K562 (cell line): ENCODE measurements at regions not wholly inside any gene's neighbourhood (a gene's known extent, or its start where the extent isn't known, plus 50 kb on each side); places are given as distances from the start of the nearest gene placed in this dataset.

Experiments used
- ATAC-seq: fragments of 200-7000 bp; cut with Tn5 transposase; 3 replicates; pipeline ENCODE4 v1.9.1; 2020; ENCODE audit warnings: moderate library complexity
- BruUV-seq: library from RNA; stranded (reverse); fragments of 400-500 nt; replicated peaks from 2 replicates; lab custom pipeline; 2021; lab: Mats Ljungman, UMichigan
- CTCF ChIA-PET: fragments of 300-600 bp; formaldehyde crosslinking; extraction: SDS; loops from one replicate; lab custom pipeline; 2021; ENCODE audit warnings: low intra/inter-chr PET ratio; lab: Yijun Ruan, JAX
- POLR2A ChIA-PET: fragments of 300-600, 350-650 bp; sonication (Branson Sonifier 250); formaldehyde crosslinking; extraction: SDS; loops from one replicate; lab custom pipeline; 2021; ENCODE audit warnings: antibody characterized with exemption, inconsistent platforms; lab: Yijun Ruan, JAX
- DNase-seq, 4 experiments: peaks; one replicate each; pipeline versions ENCODE4 v3.0.0 to v3.0.0-alpha.2; 2011 to 2018; ENCODE audit warnings: low spot score in 3 of 4, mixed read lengths in 3 of 4; ENCODE audit errors: extremely low read depth in 1 of 4
- FAIRE-seq: peaks from 2 replicates; lab custom pipeline; 2011; peaks lifted over from hg19 to GRCh38; lab: Jason Lieb, UNC
- H2AFZ ChIP-seq: 2 replicates; pipeline ENCODE4 v1.6.0; 2011; ENCODE audit warnings: low read depth, low read length, control low read depth, inconsistent platforms
- H3K27ac ChIP-seq: fragments of 200-600 bp; 3 replicates; pipeline ENCODE4 v1.8.0; 2011; ENCODE audit warnings: low read depth, mild to moderate bottlenecking, control low read depth, inconsistent platforms, low read length, moderate library complexity, mixed read lengths; ENCODE audit errors: extremely low read depth
- H3K27me3 ChIP-seq, 2 experiments: fragments of 300-600 bp in 1 of 2; 2 replicates in 1 of 2; 3 replicates in 1 of 2; pipeline versions ENCODE4 v1.6.0 to v1.8.0; 2011; ENCODE audit warnings: inconsistent platforms in 2 of 2, low read length in 2 of 2, mild to moderate bottlenecking in 1 of 2, mixed read lengths in 1 of 2, moderate library complexity in 1 of 2; ENCODE audit not compliant: control insufficient read depth in 2 of 2, insufficient read depth in 2 of 2
- H3K36me3 ChIP-seq: fragments of 300-600 bp; 3 replicates; pipeline ENCODE4 v1.8.0; 2011; ENCODE audit warnings: mild to moderate bottlenecking, low read length, inconsistent platforms; ENCODE audit not compliant: control insufficient read depth, insufficient read depth
- H3K4me1 ChIP-seq, 2 experiments: fragments of 200-600 bp in 1 of 2; replicated peaks in 1 of 2; 2 replicates in 1 of 2; 3 replicates in 1 of 2; pipeline versions ENCODE4 v1.5.1 to v1.8.0; 2011; ENCODE audit warnings: inconsistent platforms in 2 of 2, low read length in 2 of 2, mild to moderate bottlenecking in 1 of 2, mixed read lengths in 1 of 2, moderate library complexity in 1 of 2; ENCODE audit not compliant: control insufficient read depth in 2 of 2, insufficient read depth in 2 of 2
- H3K4me2 ChIP-seq: 2 replicates; pipeline ENCODE4 v1.6.1; 2011; ENCODE audit warnings: low read length, control low read depth, inconsistent platforms, mixed read lengths; ENCODE audit not compliant: insufficient read depth
- H3K4me3 ChIP-seq: fragments of 200-600 bp; sonication (generic), shearing (Covaris generic); 2 replicates; pipeline ENCODE4 v1.5.1; 2016; ENCODE audit warnings: control low read depth, inconsistent platforms
- H3K79me2 ChIP-seq: fragments of 200-600 bp; 3 replicates; pipeline ENCODE4 v1.8.0; 2011; ENCODE audit warnings: low read length, inconsistent platforms; ENCODE audit not compliant: control insufficient read depth, insufficient read depth
- H3K9ac ChIP-seq, 2 experiments: 2 replicates each; pipeline versions ENCODE4 v1.6.0 to v1.6.1; 2011; ENCODE audit warnings: low read depth in 2 of 2, low read length in 2 of 2, control low read depth in 1 of 2, inconsistent platforms in 1 of 2, mild to moderate bottlenecking in 1 of 2, mixed read lengths in 1 of 2; ENCODE audit not compliant: insufficient read depth in 1 of 2
- H3K9me1 ChIP-seq: one replicate; pipeline ENCODE4 v1.6.0; 2011; ENCODE audit warnings: inconsistent platforms, mild to moderate bottlenecking, low read length, moderate library complexity; ENCODE audit not compliant: control insufficient read depth, insufficient read depth
- H3K9me3 ChIP-seq: replicated peaks from 2 replicates; pipeline ENCODE4 v1.5.1; 2011; ENCODE audit warnings: low read depth, low read length, inconsistent platforms; ENCODE audit not compliant: control insufficient read depth, insufficient read depth
- H4K20me1 ChIP-seq: replicated peaks from 2 replicates; pipeline ENCODE4 v1.6.1; 2011; ENCODE audit warnings: low read length, inconsistent platforms, mixed read lengths; ENCODE audit not compliant: control insufficient read depth, insufficient read depth
- ARID2 ChIP-seq: fragments of 450-650 bp; IDR thresholded peaks from 2 replicates; pipeline ENCODE4 v1.6.1; 2017; ENCODE audit warnings: antibody characterized with exemption, mild to moderate bottlenecking
- CREB1 ChIP-seq, 2 experiments: sonication (generic) in 1 of 2; formaldehyde crosslinking in 1 of 2; IDR thresholded peaks; 2 replicates each; pipeline versions ENCODE4 v1.6.1 to v1.8.0; 2012 to 2022; ENCODE audit warnings: inconsistent platforms in 1 of 2, mild to moderate bottlenecking in 1 of 2, missing genetic modification reagents in 1 of 2, moderate library complexity in 1 of 2
- HNRNPLL ChIP-seq: fragments of 200-400 bp; formaldehyde crosslinking; IDR thresholded peaks from 2 replicates; pipeline ENCODE4 v1.6.1; 2017; ENCODE audit warnings: low read length, low read depth, mild to moderate bottlenecking; ENCODE audit not compliant: poor library complexity, severe bottlenecking
- IRF2 ChIP-seq: sonication (generic); formaldehyde crosslinking; IDR thresholded peaks from 2 replicates; pipeline ENCODE4 v1.8.1; 2022; ENCODE audit warnings: mild to moderate bottlenecking, missing genetic modification reagents
- KLF13 ChIP-seq: fragments of 450-650 bp; IDR thresholded peaks from 2 replicates; pipeline ENCODE4 v1.6.1; 2016; ENCODE audit warnings: missing genetic modification characterization, low read depth, mild to moderate bottlenecking, missing compliant biosample characterization, moderate library complexity, borderline replicate concordance
- MYNN ChIP-seq, 2 experiments: sonication (generic); formaldehyde crosslinking in 1 of 2; IDR thresholded peaks; 2 replicates each; pipeline versions ENCODE4 v1.5.0 to v1.6.1; 2016 to 2020; ENCODE audit warnings: antibody characterized with exemption in 1 of 2, missing genetic modification reagents in 1 of 2
- NFIC ChIP-seq: fragments of 450-650 bp; IDR thresholded peaks from 2 replicates; pipeline ENCODE4 v1.6.1; 2017; ENCODE audit warnings: mild to moderate bottlenecking, inconsistent platforms
- NR1H2 ChIP-seq: sonication (generic); formaldehyde crosslinking; IDR thresholded peaks from 2 replicates; pipeline ENCODE4 v1.4.0; 2020; ENCODE audit warnings: mild to moderate bottlenecking, missing genetic modification reagents
- NR4A1 ChIP-seq, 2 experiments: fragments of 250-450 bp in 1 of 2; fragments of 450-650 bp in 1 of 2; sonication (Bioruptor Pico) in 1 of 2; IDR thresholded peaks; 2 replicates each; pipeline versions ENCODE4 v1.4.0 to v1.6.1; 2016 to 2020; ENCODE audit warnings: mild to moderate bottlenecking in 2 of 2, missing compliant biosample characterization in 1 of 2, missing genetic modification characterization in 1 of 2, moderate library complexity in 1 of 2
- RAD21 ChIP-seq, 2 experiments: fragments of 250-450 bp in 1 of 2; fragments of 450-650 bp in 1 of 2; sonication (Bioruptor Pico) in 1 of 2; formaldehyde crosslinking in 1 of 2; IDR thresholded peaks in 1 of 2; conservative IDR thresholded peaks in 1 of 2; 2 replicates each; pipeline versions ENCODE4 v1.4.0 to v1.8.0; 2020 to 2022; ENCODE audit warnings: mild to moderate bottlenecking in 2 of 2, moderate library complexity in 1 of 2
- RAD51 ChIP-seq: fragments of 450-650 bp; IDR thresholded peaks from 2 replicates; pipeline ENCODE4 v1.7.1; 2016; ENCODE audit warnings: low read depth, mild to moderate bottlenecking, borderline replicate concordance
- TRIM28 ChIP-seq: fragments of 450-650 bp; IDR thresholded peaks from 2 replicates; pipeline ENCODE4 v1.6.1; 2017
- ZBTB2 ChIP-seq: fragments of 450-650 bp; IDR thresholded peaks from 2 replicates; pipeline ENCODE4 v1.6.1; 2016; ENCODE audit warnings: antibody characterized with exemption
- ZNF134 ChIP-seq: fragments of 250-450 bp; sonication (Bioruptor Pico); conservative IDR thresholded peaks from 2 replicates; pipeline ENCODE4 v1.4.0; 2020
- ZNF239 ChIP-seq: fragments of 250-450 bp; sonication (Bioruptor Pico); IDR thresholded peaks from 2 replicates; pipeline ENCODE4 v1.4.0; 2020; ENCODE audit warnings: mild to moderate bottlenecking
- ZNF277 ChIP-seq: fragments of 250-450 bp; sonication (Bioruptor Pico); IDR thresholded peaks from 2 replicates; pipeline ENCODE4 v1.8.0; 2022; ENCODE audit warnings: inconsistent platforms, mild to moderate bottlenecking, moderate library complexity, borderline replicate concordance
- ZNF740 ChIP-seq, 3 experiments: fragments of 200-800 bp in 1 of 3; sonication (Bioruptor generic) in 1 of 3; sonication (generic) in 1 of 3; formaldehyde crosslinking in 1 of 3; IDR thresholded peaks; 2 replicates each; pipeline versions ENCODE4 v1.6.1 to v1.8.0; 2016 to 2022; ENCODE audit warnings: mild to moderate bottlenecking in 2 of 3, missing compliant biosample characterization in 2 of 3, missing genetic modification characterization in 2 of 3, missing genetic modification reagents in 1 of 3
- ZNF79 ChIP-seq: fragments of 250-450 bp; sonication (Bioruptor Pico); IDR thresholded peaks from 2 replicates; pipeline ENCODE4 v1.4.0; 2020; ENCODE audit warnings: low read depth, mild to moderate bottlenecking, moderate library complexity
- WGBS: fragments of 100-300 bp; shearing (Covaris generic); methylation state at CpG from one replicate; pipeline ENCODE4 v1.1.6; 2016; ENCODE audit warnings: low coverage, mixed read lengths; ENCODE audit not compliant: insufficient coverage; ENCODE audit errors: missing lambda C conversion rate; 5-methylcytosine and 5-hydroxymethylcytosine counted together
- in situ Hi-C: fragments of 300-500 bp; cut with MboI; formaldehyde crosslinking; loops from 4 replicates; pipeline ENCODE4 v1.15.0; 2018; ENCODE audit warnings: inconsistent platforms, mixed read lengths
- intact Hi-C: fragments of 100-400 bp; cut with micrococcal nuclease; formaldehyde crosslinking; loops from 2 replicates; pipeline ENCODE4 v1.14.2; 2022

GRCh38 chr11:80562523-80563125 is 1121.8 kb upstream of the TENM4 start:
- H3K4me2 ChIP-seq = no peak overlapping the region
- DNase-seq (no peak), ATAC-seq (no peak), FAIRE-seq (no peak)
- H3K9me3 ChIP-seq = no peaks in the 10 kb centered on the region
- H3K79me2 ChIP-seq = no peaks in the 10 kb centered on the region
- ChIA-PET CTCF (no interaction called here), POLR2A (no interaction called here)
- no peak overlapping the region for H2AFZ ChIP-seq
- no peaks in the 10 kb centered on the region for H3K36me3 ChIP-seq
- no peak overlapping the region for H3K27ac ChIP-seq
- no peak overlapping the region for H3K4me3 ChIP-seq
- BruUV-seq = no TSS peak
- H3K9ac ChIP-seq = no peak overlapping the region
- WGBS = 0% methylated on average over 4 of the region's 4 CpGs
- H4K20me1 ChIP-seq = no peaks in the 10 kb centered on the region
- intact Hi-C loops = no loop called here
- in situ Hi-C loops = no loop called here
- no peaks in the 10 kb centered on the region for H3K9me1 ChIP-seq
- H3K4me1 ChIP-seq = no peaks in the 10 kb centered on the region
- no peaks in the 10 kb centered on the region for H3K27me3 ChIP-seq
- no peak for TF ChIP-seq RAD21 (CRISPR knock-in tag; conservative IDR thresholded peaks at IDR 0.05 in 1 of 2, IDR thresholded peaks at IDR 0.05 in 1 of 2)
- TF ChIP-seq ARID2 = no peak
- TF ChIP-seq ZNF79 (CRISPR knock-in tag) = no peak
- TF ChIP-seq ZNF134 (CRISPR knock-in tag) = no peak
- TF ChIP-seq HNRNPLL = no peak
- no peak for TF ChIP-seq RAD51
- TF ChIP-seq CREB1 (IDR thresholded peaks at IDR 0.05) = no peak
- no peak for TF ChIP-seq CREB1 (CRISPR knock-in tag; IDR thresholded peaks at IDR 0.05)
- no peak for TF ChIP-seq MYNN (IDR thresholded peaks at IDR 0.05)
- no peak for TF ChIP-seq MYNN (CRISPR knock-in tag; IDR thresholded peaks at IDR 0.05)
- no peak for TF ChIP-seq KLF13 (tag)
- no peak for TF ChIP-seq IRF2 (CRISPR knock-in tag)
- TF ChIP-seq NR4A1 (CRISPR knock-in tag; IDR thresholded peaks at IDR 0.05) = no peak
- TF ChIP-seq NR4A1 (tag; IDR thresholded peaks at IDR 0.05) = no peak
- no peak for TF ChIP-seq ZNF239
- no peak for TF ChIP-seq ZNF740 (CRISPR knock-in tag; IDR thresholded peaks at IDR 0.05)
- TF ChIP-seq ZNF740 (tag; IDR thresholded peaks at IDR 0.05) = no peak
- no peak for TF ChIP-seq TRIM28
- TF ChIP-seq ZBTB2 = no peak
- TF ChIP-seq NR1H2 = no peak
- no peak for TF ChIP-seq NFIC
- no peak for TF ChIP-seq ZNF277 (CRISPR knock-in tag)
